CD1c-positive myeloid dendritic cell (primary cell): ENCODE measurements at regions not wholly inside any gene's neighbourhood (a gene's known extent, or its start where the extent isn't known, plus 50 kb on each side); places are given as distances from the start of the nearest gene placed in this dataset.

Experiments used
- DNase-seq: peaks from one replicate; pipeline ENCODE4 v3.0.0-alpha.2; 2016; ENCODE audit errors: extremely low spot score

- no peak for DNase-seq
These were observed 125.9 kb upstream of the ADAMTSL1 start for GRCh38 chr9:18348083-18348475.

- no peak for DNase-seq
These were observed 124.4 kb upstream of the ADAMTSL1 start for GRCh38 chr9:18349530-18349929.

- DNase-seq: no peak
These were observed 123.9 kb upstream of the ADAMTSL1 start for GRCh38 chr9:18350036-18350435.

GRCh38 chr9:18350995-18351595, 122.9 kb upstream of the ADAMTSL1 start:
- no peak for DNase-seq

- DNase-seq: no peak
These were observed 121.2 kb upstream of the ADAMTSL1 start for GRCh38 chr9:18352711-18353110.

- no peak for DNase-seq
These were observed 120.5 kb upstream of the ADAMTSL1 start for GRCh38 chr9:18353473-18353872.

GRCh38 chr9:18357321-18357720, 116.6 kb upstream of the ADAMTSL1 start:
- DNase-seq: no peak

GRCh38 chr9:18358325-18358724, 115.6 kb upstream of the ADAMTSL1 start:
- no peak for DNase-seq

- no peak for DNase-seq
These were observed 114.6 kb upstream of the ADAMTSL1 start for GRCh38 chr9:18359335-18359734.

- DNase-seq: no peak
These were observed 113.9 kb upstream of the ADAMTSL1 start for GRCh38 chr9:18360005-18360404.

- no peak for DNase-seq
These were observed 112.3 kb upstream of the ADAMTSL1 start for GRCh38 chr9:18361646-18362045.

- DNase-seq: no peak
These were observed 111.8 kb upstream of the ADAMTSL1 start for GRCh38 chr9:18362166-18362565.

- peak; percentile 5 for DNase-seq
These were observed 110.9 kb upstream of the ADAMTSL1 start for GRCh38 chr9:18362901-18363685.

GRCh38 chr9:18365651-18366050, 108.3 kb upstream of the ADAMTSL1 start:
- DNase-seq: no peak

- DNase-seq: peak; percentile 32
These were observed 107.8 kb upstream of the ADAMTSL1 start for GRCh38 chr9:18366184-18366583.

- no peak for DNase-seq
These were observed 105.7 kb upstream of the ADAMTSL1 start for GRCh38 chr9:18368206-18368605.

- DNase-seq: no peak
These were observed 102.8 kb upstream of the ADAMTSL1 start for GRCh38 chr9:18371141-18371540.

GRCh38 chr9:18371621-18372020, 102.3 kb upstream of the ADAMTSL1 start:
- no peak for DNase-seq

- DNase-seq: no peak
These were observed 94.7 kb upstream of the ADAMTSL1 start for GRCh38 chr9:18379073-18379811.

GRCh38 chr9:18382243-18382642, 91.7 kb upstream of the ADAMTSL1 start:
- DNase-seq: no peak

GRCh38 chr9:18384066-18384465, 89.9 kb upstream of the ADAMTSL1 start:
- peak; percentile 35 for DNase-seq

- DNase-seq: no peak
These were observed 88.1 kb upstream of the ADAMTSL1 start for GRCh38 chr9:18385696-18386490.
